Endothelial cell of umbilical vein (primary cell): ENCODE measurements at regions not wholly inside any gene's neighbourhood (a gene's known extent, or its start where the extent isn't known, plus 50 kb on each side); places are given as distances from the start of the nearest gene placed in this dataset.
"Not testable (repeated sequence)": the region's sequence is repeated elsewhere in the genome, so short reads cannot be mapped to it uniquely, and the experiment has no call there.

ENCODE experiments used
- BruUV-seq: library from RNA; stranded (reverse); fragments of 400-500 nt; replicated peaks from 2 replicates; lab custom pipeline; 2021; lab: Mats Ljungman, UMichigan
- CTCF ChIA-PET: fragments of 300-600, 350-600 bp; sonication (Branson Sonifier 250); formaldehyde crosslinking; loops from one replicate; lab custom pipeline; 2021; ENCODE audit warnings: antibody characterized with exemption, inconsistent platforms; lab: Charles Lee
- POLR2A ChIA-PET: fragments of 300-600, 350-600 bp; sonication (Branson Sonifier 250); formaldehyde crosslinking; loops from one replicate; lab custom pipeline; 2021; ENCODE audit warnings: antibody characterized with exemption, inconsistent platforms; lab: Charles Lee
- DNase-seq: peaks from one replicate; pipeline ENCODE4 v3.0.0-alpha.2; 2011; ENCODE audit warnings: low read depth, low spot score
- FAIRE-seq: peaks from 2 replicates; lab custom pipeline; 2011; peaks lifted over from hg19 to GRCh38; lab: Jason Lieb, UNC
- H2AFZ ChIP-seq: 2 replicates; pipeline ENCODE4 v1.6.0; 2012; ENCODE audit warnings: low read depth, low read length, control low read depth, inconsistent platforms
- H3K27ac ChIP-seq: 2 replicates; pipeline ENCODE4 v1.5.1; 2011; ENCODE audit warnings: low read depth, mild to moderate bottlenecking, control low read depth, low read length, moderate library complexity; ENCODE audit not compliant: insufficient read depth
- H3K27me3 ChIP-seq, 2 experiments: 2 replicates each; pipeline versions ENCODE4 v1.6.0 to v1.6.1; 2011; ENCODE audit warnings: low read length in 2 of 2, mixed read lengths in 1 of 2; ENCODE audit not compliant: control insufficient read depth in 2 of 2, insufficient read depth in 2 of 2
- H3K36me3 ChIP-seq, 2 experiments: 2 replicates in 1 of 2; 3 replicates in 1 of 2; pipeline ENCODE4 v1.5.1; 2011; ENCODE audit warnings: low read length in 2 of 2, mild to moderate bottlenecking in 1 of 2, moderate library complexity in 1 of 2; ENCODE audit not compliant: control insufficient read depth in 2 of 2, insufficient read depth in 2 of 2; ENCODE audit errors: extremely low read depth in 1 of 2
- H3K4me1 ChIP-seq: 3 replicates; pipeline ENCODE4 v1.5.1; 2011; ENCODE audit warnings: mild to moderate bottlenecking, low read length; ENCODE audit not compliant: control insufficient read depth, insufficient read depth; ENCODE audit errors: extremely low read depth
- H3K4me2 ChIP-seq: 2 replicates; pipeline ENCODE4 v1.6.1; 2011; ENCODE audit warnings: low read length, control low read depth, mixed read lengths; ENCODE audit not compliant: insufficient read depth
- H3K4me3 ChIP-seq, 3 experiments: fragments of 200-600 bp in 1 of 3; sonication (generic), shearing (Covaris generic) in 1 of 3; replicated peaks in 1 of 3; 2 replicates each; pipeline ENCODE4 v1.5.1; 2011 to 2016; ENCODE audit warnings: control low read depth in 3 of 3, low read length in 3 of 3, mild to moderate bottlenecking in 2 of 3, inconsistent platforms in 1 of 3, low read depth in 1 of 3, moderate library complexity in 1 of 3; ENCODE audit not compliant: insufficient read depth in 1 of 3
- H3K79me2 ChIP-seq: 2 replicates; pipeline ENCODE4 v1.6.0; 2012; ENCODE audit warnings: low read length, inconsistent platforms; ENCODE audit not compliant: control insufficient read depth, insufficient read depth
- H3K9ac ChIP-seq: replicated peaks from 2 replicates; pipeline ENCODE3; 2011; ENCODE audit warnings: low read length, control low read depth; ENCODE audit not compliant: insufficient read depth; ENCODE audit errors: extremely low read depth
- H3K9me1 ChIP-seq: replicated peaks from 3 replicates; pipeline ENCODE4 v1.6.0; 2011; ENCODE audit warnings: mild to moderate bottlenecking, low read length; ENCODE audit not compliant: control insufficient read depth, insufficient read depth; ENCODE audit errors: extremely low read depth
- H3K9me3 ChIP-seq: replicated peaks from 2 replicates; pipeline ENCODE4 v1.5.1; 2012; ENCODE audit warnings: low read length, inconsistent platforms; ENCODE audit not compliant: control insufficient read depth, insufficient read depth
- H4K20me1 ChIP-seq: replicated peaks from 2 replicates; pipeline ENCODE3; 2011; ENCODE audit warnings: mild to moderate bottlenecking, low read length; ENCODE audit not compliant: control insufficient read depth, insufficient read depth; ENCODE audit errors: extremely low read depth
- FOS ChIP-seq: IDR thresholded peaks from 2 replicates; pipeline ENCODE4 v1.6.1; 2011; ENCODE audit warnings: mild to moderate bottlenecking, low read length, moderate library complexity, borderline replicate concordance; ENCODE audit not compliant: insufficient read depth
- JUN ChIP-seq: IDR thresholded peaks from 2 replicates; pipeline ENCODE4 v1.6.1; 2011; ENCODE audit warnings: borderline replicate concordance, low read depth; ENCODE audit not compliant: insufficient read length, insufficient read depth
- POLR2A ChIP-seq: IDR thresholded peaks from 2 replicates; pipeline ENCODE4 v1.6.1; 2012; ENCODE audit warnings: low read depth, mild to moderate bottlenecking, control low read depth, low read length
- POLR2AphosphoS5 ChIP-seq: IDR thresholded peaks from 2 replicates; pipeline ENCODE4 v1.6.1; 2012; ENCODE audit warnings: low read depth, mild to moderate bottlenecking, control low read depth, low read length, moderate library complexity; ENCODE audit not compliant: insufficient read depth
- dilution Hi-C: fragments of 300-500 bp; cut with MboI; formaldehyde crosslinking; loops from one replicate; pipeline ENCODE4 v1.15.0; 2019; ENCODE audit warnings: low sequenced_read_pairs; ENCODE audit not compliant: extremely low pct_ligation_motif_present
- intact Hi-C: fragments of 100-400 bp; cut with micrococcal nuclease; formaldehyde crosslinking; loops from one replicate; pipeline ENCODE4 v1.10.0; 2022

DNA sequence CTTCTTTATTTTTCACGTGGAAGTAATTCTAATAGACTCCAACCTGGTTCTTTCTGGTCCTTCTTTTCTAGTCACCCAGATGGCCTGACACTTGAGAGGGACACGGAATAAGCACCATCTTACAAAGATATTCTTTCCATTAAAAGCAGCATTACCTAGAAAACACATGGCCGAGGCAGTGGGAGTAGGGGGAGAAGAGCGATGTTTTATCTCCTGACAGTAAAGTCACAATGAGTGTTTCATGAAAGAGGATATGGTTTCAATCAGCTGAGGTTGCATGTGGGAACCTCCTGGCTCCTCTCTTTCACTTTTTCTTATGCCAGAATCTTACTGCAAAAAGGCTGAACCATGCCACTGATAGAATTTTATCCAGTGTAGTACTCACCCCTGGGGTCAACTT, 288.8 kb upstream of the SPAG17 start:
- Histone ChIP-seq H3K9me3 (peaks cover 3% of the 10 kb centered on the region), H3K79me2 (no peaks in the 10 kb centered on the region), H3K4me3 (no peak overlapping the region), H4K20me1 (no peaks in the 10 kb centered on the region), H2AFZ (no peak overlapping the region), H3K9ac (no peak overlapping the region), H3K4me1 (no peaks in the 10 kb centered on the region), H3K27ac (no peak overlapping the region), H3K9me1 (no peaks in the 10 kb centered on the region), H3K36me3 (no peaks in the 10 kb centered on the region), H3K4me2 (no peak overlapping the region), H3K27me3 (no peaks in the 10 kb centered on the region)
- ChIA-PET POLR2A (no interaction called here), CTCF (no interaction called here)
- TF ChIP-seq FOS: no peak
- TF ChIP-seq POLR2AphosphoS5: no peak
- no peak for TF ChIP-seq POLR2A
- TF ChIP-seq JUN: no peak
- dilution Hi-C loops (no loop called here), intact Hi-C loops (no loop called here)
- no peak for DNase-seq
- no TSS peak for BruUV-seq
- no peak for FAIRE-seq

DNA sequence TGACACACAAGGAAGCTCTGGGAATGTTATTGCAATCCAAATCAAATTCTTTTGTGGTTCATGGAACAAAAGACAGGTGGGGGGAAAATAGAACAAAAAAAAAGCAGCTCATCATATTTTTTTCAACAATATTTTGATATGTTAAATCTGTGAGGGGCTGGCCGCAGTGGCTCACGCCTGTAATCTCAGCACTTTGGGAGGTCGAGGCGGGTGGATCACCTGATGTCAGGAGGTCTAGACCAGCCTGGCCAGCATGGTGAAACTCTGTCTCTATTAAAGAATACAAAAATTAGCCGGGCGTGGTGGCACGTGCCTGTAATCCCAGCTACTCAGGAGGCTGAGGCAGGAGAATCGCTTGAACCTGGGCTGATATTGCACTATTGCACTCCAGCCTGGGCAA, 279.4 kb upstream of the SPAG17 start:
- BruUV-seq, CTCF ChIA-PET, H4K20me1 ChIP-seq, H3K4me2 ChIP-seq, H3K27me3 ChIP-seq, FAIRE-seq, H3K9ac ChIP-seq, H3K9me3 ChIP-seq, POLR2A ChIA-PET, H3K4me1 ChIP-seq, DNase-seq, H2AFZ ChIP-seq, dilution Hi-C loops, intact Hi-C loops, H3K4me3 ChIP-seq, H3K9me1 ChIP-seq, H3K79me2 ChIP-seq, H3K36me3 ChIP-seq, H3K27ac ChIP-seq: not testable (repeated sequence)
